Caco-2 (cell line): ENCODE measurements at regions not wholly inside any gene's neighbourhood (a gene's known extent, or its start where the extent isn't known, plus 50 kb on each side); places are given as distances from the start of the nearest gene placed in this dataset.

Source experiments
- BruUV-seq: library from RNA; stranded (reverse); fragments of 400-500 nt; replicated peaks from 2 replicates; lab custom pipeline; 2021; lab: Mats Ljungman, UMichigan
- CTCF ChIA-PET: fragments of 300-600 bp; sonication (Branson Sonifier 250); formaldehyde crosslinking; loops from one replicate; lab custom pipeline; 2022; ENCODE audit warnings: antibody characterized with exemption; lab: Charles Lee
- POLR2A ChIA-PET: fragments of 300-600 bp; sonication (Branson Sonifier 250); formaldehyde crosslinking; loops from one replicate; lab custom pipeline; 2022; ENCODE audit warnings: antibody characterized with exemption; lab: Charles Lee
- DNase-seq, 2 experiments: peaks; one replicate each; pipeline versions ENCODE4 v3.0.0 to v3.0.0-alpha.2; 2020 to 2022
- H3K27me3 ChIP-seq: replicated peaks from 2 replicates; pipeline ENCODE4 v1.6.0; 2011; ENCODE audit warnings: low read length; ENCODE audit not compliant: control insufficient read depth, insufficient read depth
- H3K36me3 ChIP-seq: 2 replicates; pipeline ENCODE4 v1.5.1; 2011; ENCODE audit warnings: low read length; ENCODE audit not compliant: control insufficient read depth, insufficient read depth
- H3K4me1 ChIP-seq: fragments of 250-450 bp; sonication (Bioruptor Pico); 2 replicates; pipeline ENCODE4 v1.5.1; 2020; ENCODE audit warnings: mild to moderate bottlenecking
- H3K4me3 ChIP-seq: 2 replicates; pipeline ENCODE4 v1.5.1; 2011; ENCODE audit warnings: low read depth, mild to moderate bottlenecking, control low read depth, low read length
- H3K9me3 ChIP-seq: fragments of 250-450 bp; sonication (Bioruptor Pico); 2 replicates; pipeline ENCODE4 v1.5.1; 2020; ENCODE audit warnings: mild to moderate bottlenecking, moderate library complexity
- H3K27ac Mint-ChIP-seq: one replicate; pipeline ENCODE4 v1.8.0; 2022; ENCODE audit warnings: mixed read lengths; ENCODE audit not compliant: unreplicated experiment
- H3K27me3 Mint-ChIP-seq: one replicate; pipeline ENCODE4 v1.8.0; 2022; ENCODE audit warnings: mixed read lengths; ENCODE audit not compliant: insufficient read depth, unreplicated experiment
- H3K36me3 Mint-ChIP-seq: one replicate; pipeline ENCODE4 v1.8.0; 2022; ENCODE audit warnings: mild to moderate bottlenecking, mixed read lengths; ENCODE audit not compliant: insufficient read depth, unreplicated experiment
- H3K4me1 Mint-ChIP-seq: one replicate; pipeline ENCODE4 v1.8.0; 2022; ENCODE audit warnings: low read depth, mixed read lengths; ENCODE audit not compliant: unreplicated experiment
- H3K4me3 Mint-ChIP-seq: one replicate; pipeline ENCODE4 v1.8.0; 2022; ENCODE audit warnings: mild to moderate bottlenecking, moderate library complexity, mixed read lengths; ENCODE audit not compliant: unreplicated experiment
- H3K9me3 Mint-ChIP-seq: one replicate; pipeline ENCODE4 v1.8.0; 2022; ENCODE audit warnings: mixed read lengths; ENCODE audit not compliant: unreplicated experiment
- CTCF ChIP-seq, 2 experiments: fragments of 200-600 bp in 1 of 2; IDR thresholded peaks; 1 replicate in 1 of 2; 2 replicates in 1 of 2; pipeline versions ENCODE4 v1.5.1 to v1.8.0; 2011 to 2022; ENCODE audit warnings: antibody characterized with exemption in 1 of 2, control low read depth in 1 of 2, inconsistent platforms in 1 of 2, low read depth in 1 of 2, low read length in 1 of 2, mild to moderate bottlenecking in 1 of 2, moderate library complexity in 1 of 2; ENCODE audit not compliant: insufficient read depth in 1 of 2, severe bottlenecking in 1 of 2, unreplicated experiment in 1 of 2
- intact Hi-C: fragments of 100-400 bp; cut with micrococcal nuclease; formaldehyde crosslinking; loops from one replicate; pipeline ENCODE4 v1.10.0; 2022; ENCODE audit not compliant: unreplicated experiment

- ChIA-PET POLR2A (no interaction called here), CTCF (no interaction called here)
- Mint-ChIP-seq H3K9me3 (no peaks in the 10 kb centered on the region), H3K27ac (no peak overlapping the region), H3K4me1 (no peaks in the 10 kb centered on the region), H3K27me3 (peaks cover 12% of the 10 kb centered on the region), H3K4me3 (no peak overlapping the region), H3K36me3 (no peaks in the 10 kb centered on the region)
- no peaks in the 10 kb centered on the region for H3K36me3 ChIP-seq
- no peak for DNase-seq
- TF ChIP-seq CTCF (IDR thresholded peaks at IDR 0.05; ENCODE audit: insufficient read depth in 1 of 2, low read depth in 1 of 2, low read length in 1 of 2, severe bottlenecking in 1 of 2, unreplicated experiment in 1 of 2), result no peak
- intact Hi-C loops, result no loop called here
- H3K27me3 ChIP-seq, result no peaks in the 10 kb centered on the region
- no peak overlapping the region for H3K4me3 ChIP-seq
- no TSS peak for BruUV-seq
- H3K9me3 ChIP-seq, result no peaks in the 10 kb centered on the region; the same call in 1 of the 2 replicates
- no peaks in the 10 kb centered on the region for H3K4me1 ChIP-seq
These were observed 51.6 kb upstream of the OGFRL1 start for GRCh38 chr6:71236926-71237434.

GRCh38 chr6:71238351-71238750, 50.3 kb upstream of the OGFRL1 start:
- no peak for TF ChIP-seq CTCF (IDR thresholded peaks at IDR 0.05; ENCODE audit: insufficient read depth in 1 of 2, low read depth in 1 of 2, low read length in 1 of 2, severe bottlenecking in 1 of 2, unreplicated experiment in 1 of 2)

More at GRCh38 chr6:71238351-71238750, 50.3 kb upstream of the OGFRL1 start:
- no TSS peak for BruUV-seq
- H3K36me3 ChIP-seq, result no peaks in the 10 kb centered on the region
- ChIA-PET POLR2A (no interaction called here), CTCF (no interaction called here)
- H3K9me3 ChIP-seq, result no peaks in the 10 kb centered on the region; the same call in 1 of the 2 replicates
- no peaks in the 10 kb centered on the region for H3K36me3 Mint-ChIP-seq
- no peaks in the 10 kb centered on the region for H3K4me1 ChIP-seq
- peaks cover 11% of the 10 kb centered on the region for H3K27me3 Mint-ChIP-seq
- H3K4me1 Mint-ChIP-seq, result no peaks in the 10 kb centered on the region
- no peak for DNase-seq
- no peak overlapping the region for H3K4me3 ChIP-seq
- no peak overlapping the region for H3K27ac Mint-ChIP-seq
- no peaks in the 10 kb centered on the region for H3K27me3 ChIP-seq
- no peaks in the 10 kb centered on the region for H3K9me3 Mint-ChIP-seq
- intact Hi-C loops, result no loop called here
- no peak overlapping the region for H3K4me3 Mint-ChIP-seq
